ENCODE measurements at regions not wholly inside any gene's neighbourhood (a gene's known extent, or its start where the extent isn't known, plus 50 kb on each side); places are given as distances from the start of the nearest gene placed in this dataset.

- Histone ChIP-seq H3K27ac (ENCODE audit: low read length) (peak overlapping the region; percentile 37), H3K9me3 (ENCODE audit: low read length) (no peaks in the 10 kb centered on the region), H3K79me2 (ENCODE audit: low read length) (no peaks in the 10 kb centered on the region), H3K4me1 (ENCODE audit: insufficient read depth, low read length) (peaks cover 25% of the 10 kb centered on the region), H3K4me2 (ENCODE audit: low read length) (peak overlapping the region; percentile 59), H4K20me1 (ENCODE audit: low read length) (no peaks in the 10 kb centered on the region), H3F3A (ENCODE audit: low read length, unreplicated experiment) (no peaks in the 10 kb centered on the region), H3K4me3 (ENCODE audit: low read length) (peak overlapping the region; percentile 13; the same call in 1 of the 2 replicates), H3K27me3 (ENCODE audit: low read length) (no peaks in the 10 kb centered on the region), H2AFZ (ENCODE audit: low read length) (0 out of 2 replicates have a peak overlapping the region, but pooled peaks have one; percentile 14), H3K9ac (ENCODE audit: low read length) (no peak overlapping the region), H3K9me2 (replicated peaks; ENCODE audit: low read length) (no peaks in the 10 kb centered on the region), H3K36me3 (ENCODE audit: low read depth, low read length) (no peaks in the 10 kb centered on the region)
- peak; percentile 80 for ATAC-seq
- no TSS peak for BruUV-seq (replicated peaks)
- TF ChIP-seq EZH2 (IDR thresholded peaks at IDR 0.05; ENCODE audit: low read length, unreplicated experiment) (no peak), CTCF (conservative IDR thresholded peaks at IDR 0.05; ENCODE audit: low read depth, low read length) (no peak), EZH2phosphoT487 (IDR thresholded peaks at IDR 0.05; ENCODE audit: borderline replicate concordance, low read length) (no peak)
- POLR2A ChIA-PET (ENCODE audit: unreplicated experiment), result interaction anchor here (0.6 kb wide), 1 partner anchor 441 kb away, joined by 4 read pairs; no protein-coding TSS in a partner anchor
- intact Hi-C loops (cut with micrococcal nuclease), result loop anchor here (1.0 to 5.0 kb wide), 2 partner anchors 163 to 489 kb away; partner anchors contain the start of gene NECTIN3
- DNase-seq, result peak; percentile 72
- CTCF ChIA-PET, result interaction anchor here (0.8 kb wide), 1 partner anchor 269 kb away, joined by 3 read pairs; no protein-coding TSS in a partner anchor
These were observed 488.2 kb upstream of the NECTIN3 start for GRCh38 chr3:110583373-110583935.

- POLR2A ChIA-PET (ENCODE audit: unreplicated experiment), result no interaction called here
- no peaks in the 10 kb centered on the region for H3K9me2 ChIP-seq (replicated peaks; ENCODE audit: low read length)
- no peaks in the 10 kb centered on the region for H3F3A ChIP-seq (ENCODE audit: low read length, unreplicated experiment)
- CTCF ChIA-PET, result no interaction called here
- ATAC-seq (no peak), DNase-seq (no peak)
- H4K20me1 ChIP-seq (ENCODE audit: low read length), result no peaks in the 10 kb centered on the region
- intact Hi-C loops (cut with micrococcal nuclease), result no loop called here
- peaks cover 4% of the 10 kb centered on the region for H3K4me1 ChIP-seq (ENCODE audit: insufficient read depth, low read length)
- H3K27me3 ChIP-seq (ENCODE audit: low read length), result no peaks in the 10 kb centered on the region
- H2AFZ ChIP-seq (ENCODE audit: low read length), result no peak overlapping the region
- no TSS peak for BruUV-seq (replicated peaks)
- no peak overlapping the region for H3K4me2 ChIP-seq (ENCODE audit: low read length)
- H3K36me3 ChIP-seq (ENCODE audit: low read depth, low read length), result no peaks in the 10 kb centered on the region
- no peak overlapping the region for H3K4me3 ChIP-seq (ENCODE audit: low read length)
- H3K79me2 ChIP-seq (ENCODE audit: low read length), result no peaks in the 10 kb centered on the region
- TF ChIP-seq EZH2phosphoT487 (IDR thresholded peaks at IDR 0.05; ENCODE audit: borderline replicate concordance, low read length), result no peak
- no peak for TF ChIP-seq CTCF (conservative IDR thresholded peaks at IDR 0.05; ENCODE audit: low read depth, low read length)
- TF ChIP-seq EZH2 (IDR thresholded peaks at IDR 0.05; ENCODE audit: low read length, unreplicated experiment), result no peak
- H3K9me3 ChIP-seq (ENCODE audit: low read length), result no peaks in the 10 kb centered on the region
- no peak overlapping the region for H3K27ac ChIP-seq (ENCODE audit: low read length)
- no peak overlapping the region for H3K9ac ChIP-seq (ENCODE audit: low read length)
These were observed 482.7 kb upstream of the NECTIN3 start for GRCh38 chr3:110588906-110589305.

- no TSS peak for BruUV-seq (replicated peaks)
These were observed 482.3 kb upstream of the NECTIN3 start for GRCh38 chr3:110589341-110589740.

More at GRCh38 chr3:110589341-110589740, 482.3 kb upstream of the NECTIN3 start:
- no peaks in the 10 kb centered on the region for H3K27me3 ChIP-seq (ENCODE audit: low read length)
- ChIA-PET POLR2A (ENCODE audit: unreplicated experiment) (no interaction called here), CTCF (no interaction called here)
- no peak overlapping the region for H3K27ac ChIP-seq (ENCODE audit: low read length)
- H3K9me3 ChIP-seq (ENCODE audit: low read length), result no peaks in the 10 kb centered on the region
- H3K9ac ChIP-seq (ENCODE audit: low read length), result no peak overlapping the region
- H3K4me1 ChIP-seq (ENCODE audit: insufficient read depth, low read length), result no peaks in the 10 kb centered on the region; the same call in 1 of the 2 replicates
- DNase-seq (no peak), ATAC-seq (no peak)
- TF ChIP-seq EZH2phosphoT487 (IDR thresholded peaks at IDR 0.05; ENCODE audit: borderline replicate concordance, low read length), result no peak
- TF ChIP-seq CTCF (conservative IDR thresholded peaks at IDR 0.05; ENCODE audit: low read depth, low read length), result no peak
- TF ChIP-seq EZH2 (IDR thresholded peaks at IDR 0.05; ENCODE audit: low read length, unreplicated experiment), result no peak
- no peak overlapping the region for H3K4me2 ChIP-seq (ENCODE audit: low read length)
- no peaks in the 10 kb centered on the region for H3K9me2 ChIP-seq (replicated peaks; ENCODE audit: low read length)
- no peaks in the 10 kb centered on the region for H4K20me1 ChIP-seq (ENCODE audit: low read length)
- H3K4me3 ChIP-seq (ENCODE audit: low read length), result no peak overlapping the region
- H3K79me2 ChIP-seq (ENCODE audit: low read length), result no peaks in the 10 kb centered on the region
- H3K36me3 ChIP-seq (ENCODE audit: low read depth, low read length), result no peaks in the 10 kb centered on the region
- no peaks in the 10 kb centered on the region for H3F3A ChIP-seq (ENCODE audit: low read length, unreplicated experiment)
- no peak overlapping the region for H2AFZ ChIP-seq (ENCODE audit: low read length)
- intact Hi-C loops (cut with micrococcal nuclease), result no loop called here

All from PC-3 (cell line).